OCI-LY1 (cell line): ENCODE measurements at regions not wholly inside any gene's neighbourhood (a gene's known extent, or its start where the extent isn't known, plus 50 kb on each side); places are given as distances from the start of the nearest gene placed in this dataset.

Experiments
- CTCF ChIP-seq: fragments of 200-600 bp; sonication (generic), shearing (Covaris generic); IDR thresholded peaks from 2 replicates; pipeline ENCODE4 v1.5.1; 2017; ENCODE audit warnings: mild to moderate bottlenecking, antibody characterized with exemption, low read length, moderate library complexity, mixed read lengths
- EZH2 ChIP-seq: fragments of 200-600 bp; sonication (generic), shearing (Covaris generic); IDR thresholded peaks from 2 replicates; pipeline ENCODE4 v1.8.0; 2017; ENCODE audit warnings: borderline replicate concordance, mixed run types, mild to moderate bottlenecking, antibody characterized with exemption, low read length, moderate library complexity, mixed read lengths

- TF ChIP-seq EZH2 (no peak), CTCF (no peak)
Observed at GRCh38 chr6:67016921-67017460, 1310.0 kb upstream of the EYS start.
